HL-60 (cell line): ENCODE measurements at regions not wholly inside any gene's neighbourhood (a gene's known extent, or its start where the extent isn't known, plus 50 kb on each side); places are given as distances from the start of the nearest gene placed in this dataset.

Source experiments
- GABPA ChIP-seq: IDR thresholded peaks from 2 replicates; pipeline ENCODE4 v1.6.1; 2012; ENCODE audit warnings: low read depth
- POLR2AphosphoS5 ChIP-seq: IDR thresholded peaks from 2 replicates; pipeline ENCODE4 v1.6.1; 2012; ENCODE audit warnings: low read depth
- SPI1 ChIP-seq: IDR thresholded peaks from 2 replicates; pipeline ENCODE4 v1.6.1; 2012; ENCODE audit warnings: low read depth, mild to moderate bottlenecking, borderline replicate concordance
- TF ChIP-seq, protein P1 (sequence below): IDR thresholded peaks from one replicate; pipeline ENCODE4 v1.5.1; 2011; ENCODE audit warnings: low read length, control low read depth, inconsistent platforms; ENCODE audit not compliant: insufficient read depth
- TF ChIP-seq, protein P2 (sequence below): IDR thresholded peaks from 2 replicates; pipeline ENCODE4 v1.6.1; 2012; ENCODE audit warnings: low read depth; ENCODE audit not compliant: insufficient replicate concordance

DNA sequence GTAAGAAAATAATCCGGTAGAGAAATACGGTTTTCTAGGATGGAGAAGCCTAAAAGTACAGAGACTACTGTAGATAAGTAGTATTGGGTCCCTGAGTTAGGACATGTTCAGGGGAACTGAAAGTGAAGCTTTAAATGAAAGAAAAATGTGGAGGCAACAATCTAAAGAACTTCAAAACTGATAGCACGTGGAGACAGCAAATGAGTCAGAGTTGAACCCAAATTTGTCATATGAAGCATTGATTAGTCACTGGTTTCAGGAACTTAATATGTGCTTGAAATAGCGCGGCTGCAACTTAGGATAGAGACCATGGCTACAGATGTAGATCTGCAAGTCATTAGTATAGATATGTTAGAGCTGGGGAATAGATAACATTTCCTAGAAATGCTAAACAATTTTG is 1138.6 kb upstream of the SORCS1 start:
- TF ChIP-seq, protein P1, sequence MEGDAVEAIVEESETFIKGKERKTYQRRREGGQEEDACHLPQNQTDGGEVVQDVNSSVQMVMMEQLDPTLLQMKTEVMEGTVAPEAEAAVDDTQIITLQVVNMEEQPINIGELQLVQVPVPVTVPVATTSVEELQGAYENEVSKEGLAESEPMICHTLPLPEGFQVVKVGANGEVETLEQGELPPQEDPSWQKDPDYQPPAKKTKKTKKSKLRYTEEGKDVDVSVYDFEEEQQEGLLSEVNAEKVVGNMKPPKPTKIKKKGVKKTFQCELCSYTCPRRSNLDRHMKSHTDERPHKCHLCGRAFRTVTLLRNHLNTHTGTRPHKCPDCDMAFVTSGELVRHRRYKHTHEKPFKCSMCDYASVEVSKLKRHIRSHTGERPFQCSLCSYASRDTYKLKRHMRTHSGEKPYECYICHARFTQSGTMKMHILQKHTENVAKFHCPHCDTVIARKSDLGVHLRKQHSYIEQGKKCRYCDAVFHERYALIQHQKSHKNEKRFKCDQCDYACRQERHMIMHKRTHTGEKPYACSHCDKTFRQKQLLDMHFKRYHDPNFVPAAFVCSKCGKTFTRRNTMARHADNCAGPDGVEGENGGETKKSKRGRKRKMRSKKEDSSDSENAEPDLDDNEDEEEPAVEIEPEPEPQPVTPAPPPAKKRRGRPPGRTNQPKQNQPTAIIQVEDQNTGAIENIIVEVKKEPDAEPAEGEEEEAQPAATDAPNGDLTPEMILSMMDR = no peak
- TF ChIP-seq SPI1 (no peak), POLR2AphosphoS5 (no peak), GABPA (no peak)
- TF ChIP-seq, protein P2, sequence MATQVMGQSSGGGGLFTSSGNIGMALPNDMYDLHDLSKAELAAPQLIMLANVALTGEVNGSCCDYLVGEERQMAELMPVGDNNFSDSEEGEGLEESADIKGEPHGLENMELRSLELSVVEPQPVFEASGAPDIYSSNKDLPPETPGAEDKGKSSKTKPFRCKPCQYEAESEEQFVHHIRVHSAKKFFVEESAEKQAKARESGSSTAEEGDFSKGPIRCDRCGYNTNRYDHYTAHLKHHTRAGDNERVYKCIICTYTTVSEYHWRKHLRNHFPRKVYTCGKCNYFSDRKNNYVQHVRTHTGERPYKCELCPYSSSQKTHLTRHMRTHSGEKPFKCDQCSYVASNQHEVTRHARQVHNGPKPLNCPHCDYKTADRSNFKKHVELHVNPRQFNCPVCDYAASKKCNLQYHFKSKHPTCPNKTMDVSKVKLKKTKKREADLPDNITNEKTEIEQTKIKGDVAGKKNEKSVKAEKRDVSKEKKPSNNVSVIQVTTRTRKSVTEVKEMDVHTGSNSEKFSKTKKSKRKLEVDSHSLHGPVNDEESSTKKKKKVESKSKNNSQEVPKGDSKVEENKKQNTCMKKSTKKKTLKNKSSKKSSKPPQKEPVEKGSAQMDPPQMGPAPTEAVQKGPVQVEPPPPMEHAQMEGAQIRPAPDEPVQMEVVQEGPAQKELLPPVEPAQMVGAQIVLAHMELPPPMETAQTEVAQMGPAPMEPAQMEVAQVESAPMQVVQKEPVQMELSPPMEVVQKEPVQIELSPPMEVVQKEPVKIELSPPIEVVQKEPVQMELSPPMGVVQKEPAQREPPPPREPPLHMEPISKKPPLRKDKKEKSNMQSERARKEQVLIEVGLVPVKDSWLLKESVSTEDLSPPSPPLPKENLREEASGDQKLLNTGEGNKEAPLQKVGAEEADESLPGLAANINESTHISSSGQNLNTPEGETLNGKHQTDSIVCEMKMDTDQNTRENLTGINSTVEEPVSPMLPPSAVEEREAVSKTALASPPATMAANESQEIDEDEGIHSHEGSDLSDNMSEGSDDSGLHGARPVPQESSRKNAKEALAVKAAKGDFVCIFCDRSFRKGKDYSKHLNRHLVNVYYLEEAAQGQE = no peak
